ENCODE measurements at regions not wholly inside any gene's neighbourhood (a gene's known extent, or its start where the extent isn't known, plus 50 kb on each side); places are given as distances from the start of the nearest gene placed in this dataset.
"Not testable (repeated sequence)": the region's sequence is repeated elsewhere in the genome, so short reads cannot be mapped to it uniquely, and the experiment has no call there.

DNA sequence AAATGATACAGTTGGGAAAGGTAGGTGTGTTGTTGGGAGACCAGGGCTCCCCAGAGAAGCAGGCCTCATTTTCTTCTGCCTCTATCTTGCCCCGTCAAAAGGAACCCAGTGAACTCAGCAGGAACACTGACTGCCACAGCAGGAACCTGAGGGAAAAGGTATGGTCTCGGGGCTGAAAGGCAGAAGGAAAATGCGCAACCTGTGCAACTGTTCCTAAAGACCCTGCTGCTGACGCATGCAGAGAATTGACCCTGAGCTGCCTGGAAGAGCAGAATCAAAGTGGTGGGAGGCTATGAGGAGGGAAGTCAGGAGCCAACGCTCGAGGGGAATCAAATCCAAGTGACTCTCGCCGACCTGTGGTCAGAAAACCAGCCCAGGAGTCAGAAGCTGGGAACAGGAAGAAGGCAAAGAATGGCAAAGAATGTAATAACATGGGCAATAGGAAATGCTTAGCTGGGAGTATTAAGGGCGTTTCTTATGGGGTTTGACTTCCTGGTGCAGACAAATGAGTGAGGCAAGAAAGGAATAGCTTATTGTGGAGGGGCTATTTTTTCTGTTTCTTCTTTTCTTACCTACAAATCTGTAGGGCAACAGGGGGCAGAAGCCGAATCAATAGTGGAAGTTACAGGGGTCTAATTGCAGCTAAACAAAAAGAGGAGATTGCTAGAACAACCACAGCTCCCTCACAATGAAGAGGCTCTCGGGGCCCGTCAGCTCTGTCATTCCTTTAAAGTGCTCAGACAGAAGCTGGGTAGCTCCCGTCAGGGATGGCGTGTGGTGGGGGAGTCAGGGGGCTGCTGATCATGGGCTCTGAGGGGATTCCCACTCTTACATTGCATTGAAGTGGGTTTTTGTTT lies 65.4 kb upstream of the DLG1 start:
- H3K9me3 Mint-ChIP-seq, result peaks cover 12% of the 10 kb centered on the region
- H3K4me3 Mint-ChIP-seq, result no peak overlapping the region
- H3K36me3 Mint-ChIP-seq (ENCODE audit: low read depth), result peaks cover 15% of the 10 kb centered on the region
- H3K27me3 Mint-ChIP-seq (ENCODE audit: low read depth), result no peaks in the 10 kb centered on the region
- H3K4me1 Mint-ChIP-seq, result peaks cover 29% of the 10 kb centered on the region
- no peak overlapping the region for H3K27ac Mint-ChIP-seq (ENCODE audit: unreplicated experiment)
- TF ChIP-seq, protein P1, sequence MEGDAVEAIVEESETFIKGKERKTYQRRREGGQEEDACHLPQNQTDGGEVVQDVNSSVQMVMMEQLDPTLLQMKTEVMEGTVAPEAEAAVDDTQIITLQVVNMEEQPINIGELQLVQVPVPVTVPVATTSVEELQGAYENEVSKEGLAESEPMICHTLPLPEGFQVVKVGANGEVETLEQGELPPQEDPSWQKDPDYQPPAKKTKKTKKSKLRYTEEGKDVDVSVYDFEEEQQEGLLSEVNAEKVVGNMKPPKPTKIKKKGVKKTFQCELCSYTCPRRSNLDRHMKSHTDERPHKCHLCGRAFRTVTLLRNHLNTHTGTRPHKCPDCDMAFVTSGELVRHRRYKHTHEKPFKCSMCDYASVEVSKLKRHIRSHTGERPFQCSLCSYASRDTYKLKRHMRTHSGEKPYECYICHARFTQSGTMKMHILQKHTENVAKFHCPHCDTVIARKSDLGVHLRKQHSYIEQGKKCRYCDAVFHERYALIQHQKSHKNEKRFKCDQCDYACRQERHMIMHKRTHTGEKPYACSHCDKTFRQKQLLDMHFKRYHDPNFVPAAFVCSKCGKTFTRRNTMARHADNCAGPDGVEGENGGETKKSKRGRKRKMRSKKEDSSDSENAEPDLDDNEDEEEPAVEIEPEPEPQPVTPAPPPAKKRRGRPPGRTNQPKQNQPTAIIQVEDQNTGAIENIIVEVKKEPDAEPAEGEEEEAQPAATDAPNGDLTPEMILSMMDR (conservative IDR thresholded peaks at IDR 0.05), result no peak
- no peak for DNase-seq (ENCODE audit: low read depth, low spot score)

DNA sequence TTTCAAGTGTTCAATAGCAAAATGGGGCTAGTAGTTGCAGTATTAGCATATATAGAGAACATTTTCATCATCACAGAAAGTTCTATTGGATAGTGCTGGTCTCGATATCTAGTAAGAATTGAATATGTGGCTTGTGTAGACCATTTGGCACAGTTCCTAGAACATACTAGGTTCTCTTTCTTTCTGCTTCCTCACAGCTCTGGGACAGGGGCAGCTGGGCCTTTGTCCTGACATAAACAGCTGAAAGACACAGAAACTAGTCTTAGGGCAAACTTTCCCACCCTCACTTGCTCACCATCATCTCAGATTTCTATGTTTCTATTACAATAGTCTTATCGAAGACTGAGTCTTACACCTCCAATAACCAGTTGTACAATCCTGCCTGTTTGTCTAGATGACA lies 63.7 kb upstream of the DLG1 start:
- Mint-ChIP-seq H3K9me3 (peaks cover 13% of the 10 kb centered on the region), H3K27me3 (ENCODE audit: low read depth) (no peaks in the 10 kb centered on the region), H3K4me1 (peaks cover 18% of the 10 kb centered on the region), H3K27ac (ENCODE audit: unreplicated experiment) (no peak overlapping the region), H3K36me3 (ENCODE audit: low read depth) (peaks cover 17% of the 10 kb centered on the region), H3K4me3 (no peak overlapping the region)
- TF ChIP-seq, protein P1 (conservative IDR thresholded peaks at IDR 0.05), result no peak
- DNase-seq (ENCODE audit: low read depth, low spot score), result no peak

DNA sequence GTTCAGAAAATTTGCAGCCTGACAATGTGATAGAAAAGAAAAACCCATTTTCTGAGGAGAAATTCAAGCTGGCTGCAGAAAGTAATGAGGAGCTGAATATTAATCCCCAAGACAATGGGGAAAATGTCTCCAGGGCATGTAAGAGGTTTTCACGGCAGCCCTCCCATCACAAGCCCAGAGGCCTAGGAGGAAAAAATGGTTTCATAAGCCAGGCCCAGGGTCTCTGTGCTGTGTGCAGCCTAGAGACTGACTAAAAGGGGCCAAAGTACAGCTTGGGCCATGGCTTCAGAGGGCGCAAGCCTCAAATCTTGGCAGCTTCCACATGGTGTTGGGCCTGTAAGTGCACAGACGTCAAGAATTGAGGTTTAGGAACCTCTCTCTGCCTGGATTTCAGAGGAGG lies 61.7 kb upstream of the DLG1 start:
- not testable (repeated sequence) for H3K27me3 Mint-ChIP-seq (ENCODE audit: low read depth); H3K27ac Mint-ChIP-seq (ENCODE audit: unreplicated experiment); H3K4me3 Mint-ChIP-seq; DNase-seq (ENCODE audit: low read depth, low spot score)
- Mint-ChIP-seq H3K9me3 (peaks cover 13% of the 10 kb centered on the region), H3K4me1 (peaks cover 19% of the 10 kb centered on the region), H3K36me3 (ENCODE audit: low read depth) (peaks cover 17% of the 10 kb centered on the region)

DNA sequence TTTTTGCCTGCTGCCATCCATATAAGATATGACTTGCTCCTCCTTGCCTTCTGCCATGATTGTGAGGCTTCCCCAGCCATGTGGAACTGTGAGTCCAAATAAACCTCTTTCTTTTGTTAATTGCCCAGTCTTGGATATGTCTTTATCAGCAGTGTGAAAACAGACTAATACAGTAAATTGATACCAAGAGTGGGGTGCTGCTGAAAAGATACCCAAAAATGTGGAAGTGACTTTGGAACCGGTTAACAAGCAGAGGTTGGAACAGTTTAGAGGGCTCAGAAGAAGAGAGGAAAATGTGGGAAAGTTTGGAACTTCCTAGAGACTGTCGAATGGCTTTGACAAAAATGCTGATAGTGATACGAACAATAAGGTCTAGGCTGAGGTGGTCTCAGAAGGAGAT lies 61.1 kb upstream of the DLG1 start:
- H3K36me3 Mint-ChIP-seq (ENCODE audit: low read depth), result peaks cover 17% of the 10 kb centered on the region
- not testable (repeated sequence) for DNase-seq (ENCODE audit: low read depth, low spot score); H3K27ac Mint-ChIP-seq (ENCODE audit: unreplicated experiment); H3K27me3 Mint-ChIP-seq (ENCODE audit: low read depth); H3K4me3 Mint-ChIP-seq
- peaks cover 18% of the 10 kb centered on the region for H3K4me1 Mint-ChIP-seq
- H3K9me3 Mint-ChIP-seq, result peaks cover 13% of the 10 kb centered on the region

GRCh38 chr3:197356741-197357140 lies 58.3 kb upstream of the DLG1 start:
- Mint-ChIP-seq H3K27me3 (ENCODE audit: low read depth) (peaks cover 2% of the 10 kb centered on the region), H3K27ac (ENCODE audit: unreplicated experiment) (no peak overlapping the region), H3K4me1 (peaks cover 27% of the 10 kb centered on the region)

DNA sequence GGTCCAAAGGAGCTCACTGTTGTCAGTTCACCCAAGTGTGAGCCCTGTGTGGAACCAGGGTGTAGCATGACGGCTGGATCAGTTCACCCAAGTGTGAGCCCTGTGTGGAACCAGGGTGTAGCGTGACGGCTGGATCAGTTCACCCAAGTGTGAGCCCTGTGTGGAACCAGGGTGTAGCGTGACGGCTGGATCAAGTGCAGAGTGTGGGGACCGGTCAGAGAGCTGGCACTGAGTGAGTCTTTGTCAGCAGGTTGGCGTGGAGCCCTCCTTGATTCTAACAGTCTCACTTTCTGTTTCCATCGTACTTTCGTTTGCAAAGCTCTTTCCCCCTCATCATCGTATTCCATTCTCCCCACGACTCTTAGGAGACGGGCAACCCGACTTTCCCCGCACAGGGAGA lies 57.9 kb upstream of the DLG1 start:
- H3K27me3 Mint-ChIP-seq (ENCODE audit: low read depth), result peaks cover 2% of the 10 kb centered on the region
- no peak overlapping the region for H3K4me3 Mint-ChIP-seq
- no peak for DNase-seq (ENCODE audit: low read depth, low spot score)
- TF ChIP-seq, protein P1 (conservative IDR thresholded peaks at IDR 0.05), result no peak
- peaks cover 12% of the 10 kb centered on the region for H3K9me3 Mint-ChIP-seq
- H3K27ac Mint-ChIP-seq (ENCODE audit: unreplicated experiment), result no peak overlapping the region
- peaks cover 27% of the 10 kb centered on the region for H3K4me1 Mint-ChIP-seq
- peaks cover 15% of the 10 kb centered on the region for H3K36me3 Mint-ChIP-seq (ENCODE audit: low read depth)

More at GRCh38 chr3:197356741-197357140, 58.3 kb upstream of the DLG1 start:
- DNase-seq (ENCODE audit: low read depth, low spot score), result no peak
- Mint-ChIP-seq H3K4me3 (no peak overlapping the region), H3K36me3 (ENCODE audit: low read depth) (peaks cover 17% of the 10 kb centered on the region), H3K9me3 (peaks cover 13% of the 10 kb centered on the region)
- TF ChIP-seq, protein P1 (conservative IDR thresholded peaks at IDR 0.05), result no peak
